22Rv1 (cell line): ENCODE measurements at regions not wholly inside any gene's neighbourhood (a gene's known extent, or its start where the extent isn't known, plus 50 kb on each side); places are given as distances from the start of the nearest gene placed in this dataset.

Experiments used
- CTCF ChIP-seq: fragments of 450-650 bp; IDR thresholded peaks from 2 replicates; pipeline ENCODE4 v1.5.1; 2017; ENCODE audit warnings: mild to moderate bottlenecking
- ZFX ChIP-seq: fragments of 450-650 bp; IDR thresholded peaks from 2 replicates; pipeline ENCODE4 v1.6.1; 2017; ENCODE audit warnings: antibody characterized with exemption, borderline replicate concordance

- TF ChIP-seq CTCF = no peak
- no peak for TF ChIP-seq ZFX
Observed at GRCh38 chr20:53728359-53728758, 134.7 kb upstream of the ZNF217 start.
